AG04449 (cell line): ENCODE measurements at regions not wholly inside any gene's neighbourhood (a gene's known extent, or its start where the extent isn't known, plus 50 kb on each side); places are given as distances from the start of the nearest gene placed in this dataset.

Source experiments
- CTCF ChIA-PET: fragments of 350-600 bp; formaldehyde crosslinking; extraction: SDS; loops from one replicate; lab custom pipeline; 2021; ENCODE audit warnings: antibody characterized with exemption; lab: Yijun Ruan, JAX
- POLR2A ChIA-PET: fragments of 400-600, 350-600 bp; formaldehyde crosslinking; extraction: SDS; loops from one replicate; lab custom pipeline; 2020; ENCODE audit warnings: antibody characterized with exemption, inconsistent platforms; lab: Yijun Ruan, JAX
- DNase-seq: peaks from one replicate; pipeline ENCODE4 v3.0.0-alpha.2; 2010; ENCODE audit warnings: low read depth, low spot score
- H3K4me3 ChIP-seq: 2 replicates; pipeline ENCODE4 v1.5.1; 2011; ENCODE audit warnings: low read depth, mild to moderate bottlenecking, control low read depth, low read length
- CTCF ChIP-seq: IDR thresholded peaks from one replicate; pipeline ENCODE4 v1.5.1; 2011; ENCODE audit warnings: mild to moderate bottlenecking, moderate library complexity, low read length, control low read depth, inconsistent platforms; ENCODE audit not compliant: insufficient read depth; ENCODE audit errors: missing control alignments

DNA sequence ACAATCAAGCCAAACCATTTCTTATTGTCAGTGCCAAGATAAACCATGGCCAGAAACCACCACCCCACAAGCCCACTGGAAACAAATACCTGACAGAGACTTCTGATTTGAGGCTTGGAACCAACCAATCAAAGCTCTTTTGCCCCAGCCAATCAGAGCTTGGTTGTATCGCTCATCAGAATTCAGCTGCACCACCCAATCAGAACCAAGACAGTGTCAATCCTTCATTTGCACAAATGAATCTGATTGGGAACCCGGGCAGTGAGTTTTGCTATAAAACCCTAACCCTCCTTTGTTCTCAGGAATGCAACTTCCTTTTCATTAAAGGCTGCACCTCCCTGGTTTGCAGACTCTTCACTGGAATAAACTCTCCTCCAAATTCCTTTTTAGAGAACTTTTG lies 87.4 kb downstream of the ELAPOR2 start:
- ChIA-PET POLR2A (no interaction called here), CTCF (interaction anchor here (0.9 kb wide), 1 partner anchor 31 kb away, joined by 4 read pairs; no protein-coding TSS in a partner anchor)
- no peak overlapping the region for H3K4me3 ChIP-seq
- TF ChIP-seq CTCF = no peak
- DNase-seq = no peak

- POLR2A ChIA-PET = no interaction called here
- CTCF ChIA-PET = no interaction called here
- DNase-seq = no peak
- no peak overlapping the region for H3K4me3 ChIP-seq
- TF ChIP-seq CTCF = no peak
These were observed 88.5 kb downstream of the ELAPOR2 start for GRCh38 chr7:86970986-86971385.

GRCh38 chr7:86970547-86970946 lies 88.9 kb downstream of the ELAPOR2 start:
- POLR2A ChIA-PET = no interaction called here
- CTCF ChIA-PET = no interaction called here
- DNase-seq = no peak
- no peak for TF ChIP-seq CTCF
- no peak overlapping the region for H3K4me3 ChIP-seq

- H3K4me3 ChIP-seq = no peak overlapping the region
- DNase-seq = no peak
- POLR2A ChIA-PET = no interaction called here
- TF ChIP-seq CTCF = no peak
- CTCF ChIA-PET = no interaction called here
These were observed 89.6 kb downstream of the ELAPOR2 start for GRCh38 chr7:86969865-86970264.

GRCh38 chr7:86968618-86969017 lies 90.8 kb downstream of the ELAPOR2 start:
- no peak overlapping the region for H3K4me3 ChIP-seq
- TF ChIP-seq CTCF = no peak
- POLR2A ChIA-PET = no interaction called here
- DNase-seq = no peak
- CTCF ChIA-PET = no interaction called here

GRCh38 chr7:86966916-86967315 lies 92.5 kb downstream of the ELAPOR2 start:
- CTCF ChIA-PET = no interaction called here
- no peak overlapping the region for H3K4me3 ChIP-seq
- DNase-seq = no peak
- TF ChIP-seq CTCF = no peak
- POLR2A ChIA-PET = no interaction called here
